ENCODE measurements at regions not wholly inside any gene's neighbourhood (a gene's known extent, or its start where the extent isn't known, plus 50 kb on each side); places are given as distances from the start of the nearest gene placed in this dataset.

DNA sequence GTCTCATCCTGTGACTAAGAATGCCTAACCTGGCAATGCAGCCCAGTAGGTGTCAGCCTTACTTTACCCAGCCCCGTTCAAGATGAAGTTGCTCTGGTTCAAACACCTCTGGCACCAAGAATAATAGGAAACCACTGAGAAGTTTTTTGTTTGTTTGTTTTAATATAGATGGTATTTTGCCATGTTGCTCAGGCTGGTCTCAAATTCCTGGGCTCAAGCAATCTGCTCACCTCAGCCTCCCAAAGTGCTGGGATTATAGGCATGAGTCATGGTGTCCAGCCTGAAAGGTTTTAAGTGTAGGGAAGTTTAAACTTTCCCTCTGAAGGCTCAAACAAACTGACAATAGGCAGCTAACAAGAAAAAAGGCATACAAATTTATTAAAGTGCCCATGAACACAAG is 51.2 kb upstream of the ABCC4 start:
- DNase-seq: no peak

DNA sequence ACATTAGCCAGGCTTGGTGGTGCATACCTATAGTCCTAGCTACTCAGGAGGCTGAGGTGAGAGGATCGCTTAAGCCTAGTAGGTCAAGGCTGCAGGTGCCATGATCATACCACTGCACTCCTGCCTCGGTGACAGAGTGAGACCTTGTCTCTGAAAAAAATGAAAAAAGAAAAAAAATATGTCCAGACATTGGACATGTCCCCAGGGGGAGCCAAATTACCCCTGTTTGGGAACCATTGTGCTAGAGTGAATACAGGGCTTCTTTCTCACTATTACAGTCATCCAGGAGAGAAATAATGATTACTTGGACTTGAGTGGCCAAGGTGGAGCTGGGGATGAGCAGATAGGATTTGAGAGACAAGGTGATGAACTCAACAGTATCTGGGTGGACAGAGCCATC is 52.9 kb upstream of the ABCC4 start:
- DNase-seq: no peak

DNA sequence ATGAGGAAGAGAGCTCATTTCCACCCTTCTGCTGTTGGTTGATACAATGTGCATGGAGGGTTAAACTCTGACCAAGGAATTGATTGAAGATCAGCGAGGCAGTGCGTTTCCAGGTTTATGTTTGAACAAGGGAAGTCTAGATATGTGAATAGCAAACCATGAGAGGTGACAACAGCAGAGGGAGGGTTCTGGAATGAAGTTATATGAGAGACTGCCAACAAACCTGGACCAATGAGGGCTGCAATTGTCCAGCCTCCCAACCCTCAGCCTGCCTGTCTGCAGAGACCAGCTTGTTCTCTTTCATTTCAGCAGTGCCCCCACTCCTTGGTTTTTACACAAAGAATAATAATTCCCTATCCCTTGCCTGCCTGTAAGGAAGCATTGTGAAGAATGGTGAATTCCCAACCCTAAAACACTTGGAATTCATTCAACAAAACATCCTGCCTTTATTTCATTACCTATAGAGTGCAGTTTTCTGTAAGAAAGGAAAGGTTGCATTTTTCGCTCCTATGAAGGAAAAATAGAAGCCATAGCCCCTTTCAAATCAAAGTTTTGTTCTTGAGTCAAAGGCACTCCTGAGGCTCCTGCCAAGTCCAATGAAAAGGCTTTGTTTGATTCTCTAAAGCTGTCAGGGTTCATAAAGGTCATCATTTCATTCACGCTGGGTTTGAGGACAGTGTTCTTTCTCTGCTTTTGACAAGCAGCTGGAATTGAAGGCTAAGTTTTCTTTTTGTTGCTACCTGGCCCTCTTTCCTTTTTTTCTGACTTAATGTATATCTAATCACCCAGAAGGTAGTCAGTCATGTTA is 53.6 kb upstream of the ABCC4 start:
- DNase-seq: no peak

DNA sequence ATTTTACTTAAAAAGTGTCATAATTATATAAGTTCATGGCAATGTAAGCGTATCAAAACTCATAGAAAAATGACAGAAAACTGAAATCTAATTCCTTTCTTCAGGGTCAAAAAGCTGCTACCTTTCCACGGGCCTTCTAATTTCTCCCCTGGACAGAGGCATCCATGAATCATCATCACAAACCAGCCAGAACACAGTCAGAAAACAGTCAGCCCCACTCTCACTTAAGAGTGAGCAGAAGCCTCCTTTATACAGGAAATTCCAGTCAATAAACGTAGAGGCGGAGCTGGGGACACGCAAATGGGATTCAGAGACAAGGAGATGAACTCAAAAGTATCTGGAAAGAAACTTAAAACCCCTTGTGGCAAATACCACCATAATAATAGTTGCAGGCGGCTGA is 54.2 kb upstream of the ABCC4 start:
- DNase-seq: no peak

DNA sequence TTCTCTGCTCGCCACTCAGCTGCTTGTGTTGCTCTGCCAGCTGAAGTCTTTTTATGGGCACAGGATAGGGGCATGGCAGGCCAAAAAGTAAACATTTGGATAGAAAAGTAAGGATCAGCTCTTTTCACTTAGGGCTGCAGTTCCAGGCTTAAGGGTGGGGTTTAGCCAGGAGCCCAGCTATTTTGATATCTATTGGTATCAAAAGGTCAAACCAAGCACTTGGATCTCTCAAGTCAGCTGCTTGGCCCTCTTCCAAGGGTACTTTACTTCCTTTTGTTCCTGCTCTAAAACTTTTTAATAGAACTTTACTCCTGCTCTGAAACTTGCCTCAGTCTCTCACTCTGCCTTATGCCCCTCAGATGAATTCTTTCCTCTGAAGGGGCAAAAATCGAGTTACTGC is 55.7 kb upstream of the ABCC4 start:
- no peak for DNase-seq

DNA sequence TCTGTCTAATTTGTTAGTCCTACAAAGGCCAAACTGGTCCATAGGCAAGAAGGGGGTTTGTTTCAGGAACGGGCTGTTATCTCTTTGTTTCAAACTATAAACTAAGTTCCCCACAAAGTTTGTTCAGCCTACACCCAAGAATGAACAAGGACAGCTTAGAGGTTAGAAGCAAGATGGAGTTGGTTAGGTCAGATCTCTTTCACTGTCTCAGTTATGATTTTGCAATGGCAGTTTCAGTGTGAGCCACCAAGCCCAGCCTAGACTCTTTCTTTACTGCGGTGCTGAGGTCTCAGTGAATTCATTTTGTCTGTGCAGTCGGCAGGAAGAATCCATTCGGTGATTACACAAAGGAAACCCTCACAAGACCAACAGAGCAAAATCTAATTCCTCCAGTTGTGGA is 56.6 kb upstream of the ABCC4 start:
- no peak for DNase-seq

DNA sequence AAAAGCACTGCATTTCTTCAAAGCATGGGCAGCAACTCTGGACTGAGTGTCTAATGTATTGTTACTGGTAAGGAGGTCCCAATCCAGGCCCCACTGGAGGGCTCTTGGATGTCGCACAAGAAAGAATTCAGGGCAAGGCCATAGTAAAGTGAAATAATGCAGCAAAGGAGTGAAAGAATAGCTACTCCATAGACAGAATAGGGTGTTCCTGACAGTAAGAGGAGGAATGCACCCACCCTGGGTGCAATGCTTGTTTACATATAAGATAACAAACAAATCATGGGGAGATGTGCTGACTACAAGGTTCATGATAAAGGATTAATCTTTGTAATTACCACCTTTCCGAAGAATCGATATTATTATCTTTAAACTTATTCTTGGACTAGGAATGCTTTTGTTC is 58.8 kb upstream of the ABCC4 start:
- no peak for DNase-seq

DNA sequence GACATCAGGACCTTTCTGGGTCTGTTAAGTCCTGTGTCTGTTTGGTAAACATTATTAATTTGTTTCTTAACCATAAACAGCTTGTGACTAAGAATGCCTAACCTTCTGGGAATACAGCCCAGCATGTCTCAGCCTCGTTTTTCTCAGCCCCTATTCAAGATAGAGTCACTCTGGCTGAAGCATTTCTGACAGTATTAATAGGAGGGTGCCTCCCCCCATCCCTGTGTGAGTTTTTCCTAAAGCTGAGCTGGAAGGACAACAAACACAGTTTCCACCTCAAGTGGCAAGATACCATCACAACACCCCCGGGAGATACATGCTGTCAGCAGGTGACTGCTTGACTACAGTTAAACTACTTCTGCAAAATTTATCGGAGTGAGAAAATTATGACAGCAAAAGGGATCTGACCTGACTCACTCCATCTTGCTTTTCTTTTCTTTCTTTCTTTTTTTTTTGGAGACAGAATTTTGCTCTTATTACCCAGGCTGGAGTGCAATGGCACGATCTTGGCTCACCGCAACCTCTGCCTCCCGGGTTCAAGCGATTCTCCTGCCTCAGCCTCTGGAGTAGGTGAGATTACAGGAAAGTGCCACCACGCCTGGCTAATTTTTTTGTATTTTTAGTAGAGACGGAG is 59.3 kb upstream of the ABCC4 start:
- DNase-seq: no peak

DNA sequence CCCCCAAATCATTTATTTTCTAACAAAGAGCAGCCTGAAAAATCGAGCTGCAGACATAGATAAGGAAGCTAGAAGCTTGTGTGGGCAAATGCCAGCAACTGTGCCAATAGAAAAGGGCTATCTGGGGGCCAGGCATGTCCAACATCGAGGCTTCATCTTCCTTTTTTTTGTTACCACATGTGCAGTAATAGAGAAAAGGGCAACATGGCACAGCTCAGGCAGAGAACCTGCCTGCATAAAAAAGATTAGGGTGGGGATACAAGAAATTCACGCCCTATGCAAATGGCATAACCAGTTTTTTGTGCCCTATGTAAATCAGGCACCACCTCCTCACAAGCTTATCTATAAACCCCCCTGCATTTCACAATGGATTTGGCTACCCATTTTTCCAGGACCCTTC is 60.4 kb upstream of the ABCC4 start:
- no peak for DNase-seq

DNA sequence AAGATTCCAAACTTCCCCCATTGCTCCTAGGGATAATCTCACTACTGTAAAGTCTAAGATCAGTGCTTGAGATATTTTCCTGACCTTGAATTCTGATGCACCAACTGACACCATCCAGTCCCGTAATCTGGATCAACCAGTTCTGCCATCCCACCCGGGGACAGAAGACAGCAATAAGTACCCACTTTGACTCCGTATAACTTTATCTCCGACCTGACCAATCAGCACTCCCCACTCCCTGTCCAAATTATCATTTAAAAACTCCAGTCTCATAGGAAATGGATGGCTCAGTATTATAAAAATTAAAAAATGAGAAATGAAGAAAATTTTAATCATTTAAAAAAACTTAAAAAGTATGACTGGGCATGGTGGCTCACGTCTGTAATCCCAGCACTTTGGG is 61.4 kb upstream of the ABCC4 start:
- no peak for DNase-seq

DNA sequence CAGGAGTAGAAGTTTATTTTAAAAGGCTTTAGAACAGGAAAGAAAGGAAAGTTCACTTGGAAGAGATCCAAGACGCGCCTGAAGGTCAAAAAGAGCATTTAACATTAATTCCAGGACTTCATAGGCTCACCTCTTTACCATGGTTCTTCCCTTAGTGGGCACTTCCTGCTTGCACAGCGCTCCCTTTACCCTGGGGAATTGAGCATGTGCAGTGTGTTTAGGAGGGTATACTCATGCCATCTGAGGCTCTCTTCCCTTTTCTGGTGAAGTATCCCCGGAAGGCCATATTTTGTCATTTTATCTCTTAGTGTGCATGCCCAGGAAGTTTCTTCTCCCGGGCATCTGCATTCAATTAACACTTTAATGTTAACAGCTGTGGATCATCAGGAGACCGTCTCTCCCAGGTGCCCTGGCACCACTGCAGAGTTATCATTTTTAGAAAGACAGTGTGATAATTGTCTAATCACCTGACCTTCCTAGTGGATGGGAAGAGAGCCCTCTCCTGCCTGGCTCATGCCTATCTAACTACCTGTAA is 66.1 kb upstream of the ABCC4 start:
- DNase-seq: no peak

DNA sequence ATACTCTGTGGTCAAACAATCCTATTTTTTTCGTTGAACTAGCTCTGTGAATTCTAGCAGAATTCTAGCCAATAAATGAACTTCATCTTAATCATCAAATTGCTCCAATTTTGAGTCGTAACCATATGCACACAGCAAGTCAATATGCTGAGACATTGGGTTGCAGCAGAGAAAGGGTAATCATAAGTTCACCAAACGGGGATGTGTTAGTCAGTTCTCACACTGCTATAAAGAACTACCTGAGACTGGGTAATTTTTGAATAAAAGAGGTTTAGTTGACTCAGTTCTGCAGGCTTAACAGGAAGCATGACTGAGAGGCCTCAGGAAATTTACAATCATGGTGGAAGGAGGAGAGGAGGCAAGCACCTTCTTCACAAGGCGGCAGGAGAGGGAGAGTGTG is 67.7 kb upstream of the ABCC4 start:
- no peak for DNase-seq

DNA sequence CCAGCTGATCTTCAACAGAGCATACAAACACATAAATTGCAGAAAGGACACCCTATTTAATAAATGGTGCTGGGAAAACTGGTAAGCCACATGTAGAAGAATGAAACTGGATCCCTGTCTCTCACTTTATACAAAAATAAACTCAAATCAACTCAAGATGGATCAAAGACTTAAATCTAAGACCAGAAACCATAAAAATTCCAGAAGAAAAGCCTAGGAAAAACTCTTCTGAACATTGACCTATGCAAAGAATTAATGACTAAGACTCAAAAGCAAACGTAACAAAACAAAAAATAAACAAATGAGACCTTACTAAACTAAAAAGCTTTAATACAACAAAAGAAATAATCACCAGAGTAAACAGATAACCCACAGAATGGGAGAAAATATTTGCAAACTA is 74.5 kb upstream of the ABCC4 start:
- no peak for DNase-seq

DNA sequence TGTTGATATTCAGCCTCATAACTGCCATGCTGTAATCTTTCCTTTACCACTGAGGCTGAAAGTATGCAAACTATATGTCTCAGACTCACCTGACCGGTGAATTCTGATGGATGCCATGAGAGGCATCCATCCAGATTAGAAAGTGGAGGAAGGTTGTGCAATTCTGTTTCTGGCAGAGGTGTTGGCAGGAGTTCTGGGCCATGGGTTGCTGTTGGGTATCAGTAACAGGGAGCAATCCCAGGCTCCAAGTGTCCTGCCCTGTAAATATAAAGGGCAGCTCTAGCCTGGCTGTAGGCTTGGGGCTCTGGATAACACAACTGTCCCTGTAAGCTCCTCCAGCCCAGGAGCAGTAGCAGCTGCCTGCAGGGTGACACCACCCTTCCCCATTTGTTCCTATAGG is 77.4 kb upstream of the ABCC4 start:
- no peak for DNase-seq

DNA sequence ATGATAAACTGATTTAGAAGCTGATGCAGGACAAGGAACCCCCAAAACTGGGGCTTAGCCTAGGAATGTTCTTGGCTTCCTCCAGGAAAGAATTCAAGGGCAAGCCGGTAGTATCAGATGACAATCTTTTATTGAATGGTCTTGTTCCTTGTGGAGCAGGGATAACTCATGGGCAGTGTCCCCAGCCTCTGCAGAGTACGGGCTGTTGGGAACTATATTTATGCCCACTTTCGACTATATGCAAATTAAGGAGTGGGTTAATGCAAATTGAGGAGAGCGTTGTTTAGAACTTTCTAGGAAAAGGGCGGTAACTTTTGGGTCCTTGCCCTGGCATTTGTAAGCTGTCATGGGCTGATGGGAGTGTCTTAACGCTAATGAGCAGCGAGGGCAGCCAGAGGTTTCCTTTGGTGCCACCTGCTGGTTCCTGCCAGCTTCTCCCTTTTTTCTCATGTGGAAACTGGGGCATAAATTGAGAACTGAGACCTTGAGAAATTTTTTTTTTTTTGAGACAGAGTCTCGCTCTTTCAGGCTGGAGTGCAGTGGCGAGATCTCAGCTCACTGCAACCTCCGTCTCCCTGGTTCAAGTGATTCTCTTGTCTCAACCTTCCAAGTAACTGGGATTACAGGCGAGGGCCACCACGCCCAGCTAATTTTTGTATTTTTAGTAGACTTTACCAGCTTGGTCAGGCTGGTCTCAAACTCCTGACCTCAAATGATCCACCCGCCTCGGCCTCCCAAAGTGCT is 79.4 kb upstream of the ABCC4 start:
- DNase-seq: peak; percentile 87

DNA sequence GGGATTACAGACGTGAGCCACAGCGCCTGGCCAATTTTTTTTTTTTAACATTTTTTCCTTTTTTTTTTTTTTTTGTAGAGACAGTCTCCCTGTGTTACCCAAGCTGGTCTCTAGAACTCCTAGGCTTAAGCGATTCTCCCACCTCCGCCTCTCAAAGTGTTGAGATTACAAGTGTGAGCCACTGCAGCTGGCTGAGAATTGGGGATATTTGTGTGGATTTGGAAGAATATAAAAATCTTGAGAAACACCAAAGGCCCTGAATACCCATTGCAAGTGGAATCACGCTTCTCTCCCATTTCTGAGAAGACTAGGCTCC is 79.9 kb upstream of the ABCC4 start:
- no peak for DNase-seq

DNA sequence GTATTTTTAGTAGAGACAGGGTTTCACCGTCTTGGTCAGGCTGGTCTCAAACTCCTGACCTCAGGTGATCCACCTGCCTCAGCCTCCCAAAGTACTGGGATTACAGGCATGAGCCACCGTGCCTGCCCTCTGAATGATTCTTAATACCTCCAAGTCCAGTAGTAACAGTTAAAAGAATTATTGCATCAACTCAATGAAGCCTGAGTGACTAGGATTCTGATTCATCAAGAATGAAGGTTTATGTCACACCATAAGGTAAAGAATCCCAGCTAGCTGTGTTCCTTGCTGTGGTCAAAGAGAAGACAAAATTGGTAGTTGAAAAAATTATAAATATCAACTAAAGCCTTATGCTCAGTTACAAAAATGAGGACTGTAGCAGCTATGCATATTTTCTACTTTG is 81.2 kb upstream of the ABCC4 start:
- DNase-seq: no peak

DNA sequence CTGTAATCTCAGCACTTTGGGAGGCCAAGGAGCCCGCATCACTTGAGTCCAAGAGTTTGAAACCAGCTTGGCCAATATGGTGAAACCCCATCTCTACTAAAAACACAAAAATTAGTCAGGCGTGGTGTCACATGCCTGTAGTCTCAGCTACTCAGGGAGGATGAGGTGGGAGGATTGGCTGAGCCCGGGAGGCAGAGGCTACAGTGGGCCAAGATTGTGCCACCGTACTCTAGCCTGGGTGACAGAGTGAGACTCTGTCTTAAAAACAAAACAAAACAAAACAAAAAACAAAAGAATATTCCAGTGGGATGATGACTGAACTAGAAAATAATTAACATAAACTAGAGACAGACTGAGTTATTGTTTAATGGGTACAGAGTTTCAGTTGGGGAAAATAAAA is 81.7 kb upstream of the ABCC4 start:
- no peak for DNase-seq

DNA sequence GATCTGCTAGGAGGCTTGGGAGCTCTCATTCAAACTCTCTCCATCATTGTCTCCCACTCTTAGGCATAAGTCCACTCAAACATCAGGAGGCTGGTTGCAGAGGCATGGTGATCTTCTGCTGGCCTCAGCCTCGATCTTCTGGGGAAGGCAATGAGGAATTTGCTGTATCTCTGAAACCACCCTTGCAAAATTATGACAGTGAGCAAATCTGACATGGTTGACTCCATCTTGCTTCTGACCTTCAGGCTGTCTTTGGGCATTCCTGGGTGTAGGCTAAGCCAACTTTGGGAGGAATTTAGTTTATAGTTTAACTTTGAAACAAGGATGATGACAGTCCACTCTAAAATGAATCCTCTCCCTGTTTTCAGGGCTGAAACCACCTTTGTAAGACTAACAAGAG is 84.1 kb upstream of the ABCC4 start:
- DNase-seq: no peak

DNA sequence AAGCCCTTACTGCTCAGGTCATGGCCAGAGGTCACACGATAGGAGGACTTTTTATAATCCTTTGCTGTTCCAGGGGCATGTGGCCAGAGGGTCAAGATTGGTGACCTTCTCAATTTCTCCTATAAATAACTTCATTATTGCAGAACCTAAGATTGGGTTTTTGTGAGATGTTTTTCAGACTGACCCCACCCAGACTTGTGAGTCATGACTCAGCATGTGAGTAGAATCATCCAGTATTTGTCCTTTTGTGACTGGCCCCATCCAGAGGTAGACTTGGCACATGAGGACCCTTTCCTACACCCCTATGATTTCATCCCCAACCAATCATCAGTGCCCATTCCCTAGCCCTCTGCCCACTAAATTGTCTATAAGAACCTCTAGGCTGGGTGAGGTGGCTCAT is 84.5 kb upstream of the ABCC4 start:
- no peak for DNase-seq

DNA sequence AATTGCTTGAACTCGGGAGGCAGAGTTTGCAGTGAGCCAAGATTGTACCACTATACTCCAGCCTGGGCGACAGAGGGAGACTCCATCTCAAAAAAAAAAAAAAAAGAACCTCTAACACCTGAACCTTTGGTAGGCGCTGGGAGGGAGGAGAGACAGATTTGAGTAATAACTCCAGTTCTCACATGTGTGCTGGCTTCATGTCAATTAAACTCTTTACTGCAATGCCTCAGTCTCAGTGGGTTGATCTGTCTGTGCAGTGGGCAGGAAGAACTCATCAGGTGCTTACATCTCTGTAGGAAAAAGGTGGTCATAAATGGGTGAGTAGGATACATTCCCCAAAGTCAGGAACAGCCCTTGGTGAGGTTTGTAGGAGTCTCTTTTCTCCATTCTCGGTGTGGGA is 85.1 kb upstream of the ABCC4 start:
- no peak for DNase-seq

DNA sequence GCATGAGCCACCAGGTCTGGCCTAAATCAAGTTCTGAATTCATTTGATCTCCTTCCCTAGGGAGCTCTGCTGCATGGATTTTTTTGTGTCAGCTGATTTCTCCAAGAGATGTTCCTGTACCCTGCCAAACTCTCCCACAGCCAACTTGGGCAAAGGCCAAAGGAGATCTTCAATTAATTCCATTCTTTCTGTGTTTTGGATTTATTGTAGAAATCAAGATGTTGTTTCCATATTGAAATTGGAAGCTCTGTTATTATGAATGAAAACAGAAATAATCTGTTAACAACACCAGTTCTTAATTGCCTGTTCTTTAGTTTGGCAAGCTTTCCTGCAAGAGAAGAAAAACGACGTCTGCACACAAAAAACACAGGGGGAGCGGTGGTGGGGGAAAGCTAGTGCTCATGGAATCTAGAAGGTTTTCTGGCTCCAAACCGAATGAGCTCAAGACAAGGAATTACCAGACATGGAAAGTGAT is 86.5 kb upstream of the ABCC4 start:
- peak; percentile 39 for DNase-seq

DNA sequence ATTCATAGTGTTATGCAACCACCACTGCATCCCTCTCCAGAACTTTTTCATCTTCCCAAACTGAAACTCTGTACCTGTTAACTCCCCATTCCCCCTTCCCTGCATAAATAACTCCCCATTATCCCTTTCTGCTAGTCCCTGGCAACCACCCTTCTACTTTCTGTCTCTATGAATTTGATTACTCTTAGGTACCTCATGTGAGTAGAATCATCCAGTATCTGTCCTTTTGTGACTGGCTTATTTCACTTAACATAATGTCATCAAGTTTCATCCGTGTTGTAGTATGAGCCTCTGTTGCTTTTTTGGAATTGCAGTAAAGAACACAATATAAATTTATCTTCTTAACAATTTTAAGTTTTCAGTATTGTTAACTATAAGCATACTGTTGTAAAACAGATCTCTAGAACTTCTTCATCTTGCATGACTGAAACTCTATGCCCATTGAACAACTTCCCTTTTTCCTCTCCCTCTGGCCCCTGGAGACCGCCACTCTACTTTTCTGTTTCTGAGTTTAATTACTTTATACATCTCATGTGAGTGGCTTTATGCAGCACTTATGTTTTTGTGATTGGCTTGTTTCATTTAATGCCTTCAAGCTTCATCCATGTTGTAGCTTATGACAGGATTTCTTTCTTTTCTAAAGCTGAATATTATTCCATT is 87.3 kb upstream of the ABCC4 start:
- DNase-seq: no peak

Data from left kidney (tissue), 1 donor.